ENCODE measurements at regions not wholly inside any gene's neighbourhood (a gene's known extent, or its start where the extent isn't known, plus 50 kb on each side); places are given as distances from the start of the nearest gene placed in this dataset.

DNA sequence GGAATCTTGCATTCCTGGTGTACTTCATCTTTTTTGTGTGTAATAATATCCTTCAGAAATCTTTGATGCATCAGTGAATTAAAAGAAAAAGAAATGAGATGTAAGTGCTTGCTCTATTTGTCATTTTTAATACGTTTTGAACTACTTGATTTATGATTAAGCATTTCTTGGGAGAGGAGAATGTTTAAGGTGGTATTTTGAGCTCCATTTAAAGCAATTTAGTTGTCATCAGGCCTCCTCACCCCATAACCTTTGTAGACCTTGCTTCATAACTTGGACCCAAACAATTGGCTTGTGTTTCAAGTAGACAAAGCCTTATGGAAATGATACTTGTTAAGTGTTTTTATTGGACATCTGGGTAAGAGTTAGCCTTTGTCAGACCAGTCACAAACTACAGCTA is 87.1 kb upstream of the VEPH1 start:
- Histone ChIP-seq H3K4me3 (IDR thresholded peaks at IDR 0.05; ENCODE audit: insufficient read depth, low read depth, low read length) (no peak overlapping the region), H3K36me3 (ENCODE audit: insufficient read depth) (no peaks in the 10 kb centered on the region)
- TF ChIP-seq CTCF (conservative IDR thresholded peaks at IDR 0.05; ENCODE audit: low read depth, low read length), result no peak

GRCh38 chr3:157589211-157589610 is 86.0 kb upstream of the VEPH1 start:
- no peak for TF ChIP-seq CTCF (conservative IDR thresholded peaks at IDR 0.05; ENCODE audit: low read depth, low read length)
- H4K20me1 ChIP-seq (ENCODE audit: insufficient read depth), result no peaks in the 10 kb centered on the region
- no peaks in the 10 kb centered on the region for H3K79me2 ChIP-seq (ENCODE audit: insufficient read depth, low read depth)
- H3K27ac ChIP-seq, result no peak overlapping the region
- H3K4me2 ChIP-seq, result no peak overlapping the region
- H2AFZ ChIP-seq (ENCODE audit: low read depth), result no peak overlapping the region
- H3K4me3 ChIP-seq (IDR thresholded peaks at IDR 0.05; ENCODE audit: insufficient read depth, low read depth, low read length), result no peak overlapping the region
- no peak overlapping the region for H3K9ac ChIP-seq
- no peaks in the 10 kb centered on the region for H3K4me1 ChIP-seq (ENCODE audit: low read depth, poor library complexity, severe bottlenecking)
- no peaks in the 10 kb centered on the region for H3K36me3 ChIP-seq (ENCODE audit: insufficient read depth)
- no peaks in the 10 kb centered on the region for H3K27me3 ChIP-seq (ENCODE audit: insufficient read depth, low read depth)

More for the DNA sequence above, 87.1 kb upstream of the VEPH1 start:
- H4K20me1 ChIP-seq (ENCODE audit: insufficient read depth), result no peaks in the 10 kb centered on the region
- no peaks in the 10 kb centered on the region for H3K79me2 ChIP-seq (ENCODE audit: insufficient read depth, low read depth)
- H3K9ac ChIP-seq, result no peak overlapping the region
- no peak overlapping the region for H3K4me2 ChIP-seq
- H3K4me1 ChIP-seq (ENCODE audit: low read depth, poor library complexity, severe bottlenecking), result no peaks in the 10 kb centered on the region
- no peak overlapping the region for H2AFZ ChIP-seq (ENCODE audit: low read depth)
- H3K27me3 ChIP-seq (ENCODE audit: insufficient read depth, low read depth), result no peaks in the 10 kb centered on the region
- no peak overlapping the region for H3K27ac ChIP-seq

DNA sequence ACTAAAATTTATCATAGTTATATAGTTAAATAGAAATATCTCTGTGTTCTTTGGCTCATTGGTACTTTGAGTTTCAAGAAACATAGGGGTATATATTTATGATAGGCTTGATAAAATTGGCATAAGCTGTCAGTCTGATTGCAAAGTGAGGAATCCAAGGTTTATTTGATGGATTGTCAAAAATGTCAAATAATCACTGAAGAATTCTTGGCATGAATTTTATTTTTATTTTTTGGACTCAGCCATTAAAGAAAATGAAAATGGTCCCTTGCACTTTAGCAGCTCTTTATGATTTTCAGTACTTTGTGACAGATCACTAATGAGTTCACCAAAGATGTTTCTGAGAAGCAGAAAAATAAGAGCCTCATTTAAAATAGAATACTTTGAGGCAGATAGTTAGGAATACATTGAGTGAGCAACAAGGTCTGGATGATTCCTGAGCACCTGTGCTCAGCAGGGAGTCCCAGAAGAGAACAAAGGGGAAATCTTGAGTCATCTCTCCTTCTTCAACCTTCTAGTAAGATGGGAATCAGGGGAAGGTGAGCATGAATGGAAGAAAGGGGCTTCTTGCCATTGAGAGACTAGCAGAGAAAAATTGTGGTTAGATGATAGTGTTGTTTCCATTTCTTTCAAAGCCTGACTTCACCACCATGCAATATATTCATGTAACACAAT is 85.3 kb upstream of the VEPH1 start:
- no peaks in the 10 kb centered on the region for H3K4me1 ChIP-seq (ENCODE audit: low read depth, poor library complexity, severe bottlenecking)
- H3K27me3 ChIP-seq (ENCODE audit: insufficient read depth, low read depth), result no peaks in the 10 kb centered on the region
- H3K4me3 ChIP-seq (IDR thresholded peaks at IDR 0.05; ENCODE audit: insufficient read depth, low read depth, low read length), result no peak overlapping the region
- H3K9ac ChIP-seq, result no peak overlapping the region
- H2AFZ ChIP-seq (ENCODE audit: low read depth), result no peak overlapping the region
- no peaks in the 10 kb centered on the region for H4K20me1 ChIP-seq (ENCODE audit: insufficient read depth)
- H3K79me2 ChIP-seq (ENCODE audit: insufficient read depth, low read depth), result no peaks in the 10 kb centered on the region
- no peak overlapping the region for H3K27ac ChIP-seq
- H3K36me3 ChIP-seq (ENCODE audit: insufficient read depth), result no peaks in the 10 kb centered on the region
- TF ChIP-seq CTCF (conservative IDR thresholded peaks at IDR 0.05; ENCODE audit: low read depth, low read length), result no peak
- H3K4me2 ChIP-seq, result no peak overlapping the region

DNA sequence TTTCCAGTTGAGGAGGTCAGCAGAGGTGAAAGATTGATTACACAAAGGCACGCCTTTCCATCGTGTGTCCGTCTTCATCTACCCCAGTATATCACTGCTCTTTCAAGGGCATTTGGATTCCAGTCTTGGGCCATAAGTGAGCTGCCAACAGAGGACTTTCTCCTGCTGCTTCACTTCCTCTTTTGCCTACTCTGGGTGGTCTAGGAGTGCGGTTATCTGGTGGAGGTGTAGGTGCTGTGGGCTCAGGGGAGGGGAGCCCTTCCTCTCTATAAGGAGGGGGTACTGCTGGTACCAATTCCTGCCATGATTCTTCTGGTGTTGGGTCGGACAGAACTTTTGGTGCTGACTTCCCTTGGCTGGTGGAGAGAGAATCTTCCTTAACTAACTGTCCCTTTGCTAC is 83.1 kb upstream of the VEPH1 start:
- H3K4me1 ChIP-seq (ENCODE audit: low read depth, poor library complexity, severe bottlenecking), result no peaks in the 10 kb centered on the region
- H4K20me1 ChIP-seq (ENCODE audit: insufficient read depth), result no peaks in the 10 kb centered on the region
- H2AFZ ChIP-seq (ENCODE audit: low read depth), result no peak overlapping the region
- H3K4me3 ChIP-seq (IDR thresholded peaks at IDR 0.05; ENCODE audit: insufficient read depth, low read depth, low read length), result no peak overlapping the region
- no peaks in the 10 kb centered on the region for H3K36me3 ChIP-seq (ENCODE audit: insufficient read depth)
- no peak overlapping the region for H3K27ac ChIP-seq
- H3K9ac ChIP-seq, result no peak overlapping the region
- H3K4me2 ChIP-seq, result no peak overlapping the region
- no peaks in the 10 kb centered on the region for H3K27me3 ChIP-seq (ENCODE audit: insufficient read depth, low read depth)
- TF ChIP-seq CTCF (conservative IDR thresholded peaks at IDR 0.05; ENCODE audit: low read depth, low read length), result no peak
- H3K79me2 ChIP-seq (ENCODE audit: insufficient read depth, low read depth), result no peaks in the 10 kb centered on the region

Data from KMS-11 (cell line).